Activated CD4-positive, CD25-positive, alpha-beta regulatory T cell treated with anti-CD3 and anti-CD28 coated beads, Interleukin-2, amount 50 U/mL, for 72 hours (primary cell): ENCODE measurements at regions not wholly inside any gene's neighbourhood (a gene's known extent, or its start where the extent isn't known, plus 50 kb on each side); places are given as distances from the start of the nearest gene placed in this dataset.

Source experiments
- DNase-seq: peaks from one replicate; pipeline ENCODE4 v3.0.0; 2021

DNA sequence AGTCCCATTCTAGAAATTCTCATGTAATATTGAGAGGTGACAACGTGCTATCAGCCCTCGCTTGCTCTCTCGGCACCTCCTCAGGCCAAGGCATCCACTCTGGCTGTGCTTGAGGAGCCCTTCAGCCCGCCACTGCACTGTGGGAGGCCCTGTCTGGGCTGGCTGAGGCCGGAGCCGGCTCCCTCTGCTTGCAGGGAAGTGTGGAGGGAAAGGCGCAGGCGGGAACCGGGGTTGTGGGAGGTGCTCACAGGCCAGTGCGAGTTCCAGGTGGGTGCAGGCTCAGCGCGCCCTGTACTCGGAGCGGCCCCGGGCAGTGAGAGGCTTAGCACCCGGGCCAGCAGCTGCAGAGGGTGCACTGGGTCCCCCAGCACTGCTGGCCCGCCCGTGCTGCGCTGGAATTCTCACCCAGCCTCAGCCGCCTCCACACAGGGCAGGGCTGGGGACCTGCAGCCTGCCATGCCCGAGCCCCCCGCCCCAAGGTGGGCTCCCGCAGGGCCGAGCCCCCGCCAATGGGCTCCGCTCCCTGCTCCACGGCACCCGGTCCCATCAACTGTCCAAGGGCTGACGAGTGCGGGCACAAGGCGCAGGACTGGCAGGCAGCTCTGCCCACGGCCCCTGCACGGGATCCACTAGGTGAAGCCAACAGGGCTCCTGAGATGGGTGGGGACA is 1680.6 kb upstream of the LRRTM1 start:
- no peak for DNase-seq

DNA sequence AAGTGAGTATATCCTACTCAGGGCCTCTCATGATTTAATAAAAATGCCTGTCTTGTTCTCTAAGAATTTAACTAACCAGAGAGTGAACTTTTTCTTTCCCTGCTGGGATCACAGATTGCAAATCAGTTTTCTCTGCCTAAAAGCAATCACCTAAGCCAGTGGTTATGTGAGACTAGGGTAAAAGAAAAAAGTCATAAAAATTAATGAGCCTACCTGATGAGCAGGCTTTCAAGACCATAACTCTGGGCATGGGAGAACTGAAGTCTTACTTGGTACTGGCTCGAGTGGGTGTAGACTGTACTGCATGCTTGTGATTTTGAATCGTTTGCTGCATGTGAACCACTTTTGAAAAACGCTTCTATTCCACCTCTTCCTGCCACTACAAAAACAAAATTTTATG is 1677.0 kb upstream of the LRRTM1 start:
- no peak for DNase-seq

DNA sequence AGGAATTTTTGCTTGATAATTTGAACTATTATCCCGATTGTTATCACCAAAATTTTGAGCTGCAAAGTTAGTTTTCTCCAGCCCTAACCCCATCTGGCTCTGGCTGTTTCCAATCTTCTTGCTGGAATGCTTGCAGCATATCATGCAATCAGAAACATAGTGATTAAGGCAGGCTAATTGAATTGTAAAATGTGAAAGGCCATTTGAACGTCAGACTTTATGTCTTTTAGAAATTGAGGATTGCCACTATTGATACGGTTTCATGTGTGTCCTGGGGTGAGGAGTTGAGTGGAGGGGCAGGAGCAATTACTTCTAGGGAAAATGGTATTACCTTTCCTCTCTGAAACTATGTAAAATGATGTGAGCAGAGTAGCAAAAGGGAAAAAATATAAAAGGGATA is 1674.5 kb upstream of the LRRTM1 start:
- DNase-seq: no peak

DNA sequence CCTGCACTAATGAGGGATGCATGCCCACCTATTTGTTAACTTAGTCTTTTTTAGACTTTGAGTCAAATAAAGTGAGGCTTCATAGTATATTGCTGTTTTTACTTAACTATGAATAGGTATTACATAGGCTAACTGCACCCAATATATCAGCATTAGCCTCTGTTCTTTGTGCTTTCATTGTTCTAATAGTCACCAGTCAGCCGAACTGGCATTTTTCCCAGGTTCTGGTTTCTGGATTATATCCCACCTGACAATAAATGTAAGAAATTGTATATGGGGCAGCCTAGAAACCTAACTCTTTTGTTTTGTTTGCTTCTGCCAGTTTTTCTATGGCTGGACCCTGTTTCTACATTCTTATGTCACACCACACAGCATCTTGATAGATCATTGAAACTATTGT is 1672.4 kb upstream of the LRRTM1 start:
- DNase-seq: no peak

DNA sequence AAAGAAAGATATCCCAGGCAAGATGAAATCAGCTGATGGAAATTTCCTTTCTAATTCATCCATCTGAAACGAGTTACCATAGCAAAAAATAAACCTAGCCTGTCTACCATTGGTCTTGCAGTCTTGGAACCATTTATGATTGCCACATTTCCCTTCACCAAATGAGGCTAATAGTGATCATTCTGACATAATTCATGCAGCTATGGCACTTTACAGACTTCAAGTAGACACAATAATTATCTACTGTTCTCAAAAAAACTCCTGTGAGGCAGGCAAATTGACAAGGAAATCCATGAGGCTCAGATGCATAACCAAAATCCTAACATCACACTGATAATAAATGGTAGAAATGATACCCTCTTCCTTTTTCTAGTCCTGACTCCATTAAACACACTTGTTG is 1669.7 kb upstream of the LRRTM1 start:
- DNase-seq: no peak

DNA sequence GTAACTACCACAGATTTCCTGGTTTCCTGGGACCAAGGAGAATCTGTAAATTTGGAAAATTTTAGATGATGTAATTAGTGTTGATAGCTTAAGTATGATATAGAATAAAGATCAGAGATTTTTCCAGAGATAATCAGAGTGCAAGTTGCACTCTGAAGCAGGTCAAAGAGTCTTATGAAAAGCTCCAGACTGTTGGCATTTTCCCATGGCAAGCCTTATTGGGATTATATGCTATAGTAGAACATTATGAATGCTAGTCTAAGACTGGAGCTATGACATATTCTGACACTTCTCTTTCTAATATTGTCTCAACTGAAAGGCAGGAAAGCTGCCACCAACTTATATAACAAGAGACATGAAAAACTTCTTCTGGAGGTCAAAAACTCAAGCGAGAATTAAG is 1638.3 kb upstream of the LRRTM1 start:
- DNase-seq: no peak

DNA sequence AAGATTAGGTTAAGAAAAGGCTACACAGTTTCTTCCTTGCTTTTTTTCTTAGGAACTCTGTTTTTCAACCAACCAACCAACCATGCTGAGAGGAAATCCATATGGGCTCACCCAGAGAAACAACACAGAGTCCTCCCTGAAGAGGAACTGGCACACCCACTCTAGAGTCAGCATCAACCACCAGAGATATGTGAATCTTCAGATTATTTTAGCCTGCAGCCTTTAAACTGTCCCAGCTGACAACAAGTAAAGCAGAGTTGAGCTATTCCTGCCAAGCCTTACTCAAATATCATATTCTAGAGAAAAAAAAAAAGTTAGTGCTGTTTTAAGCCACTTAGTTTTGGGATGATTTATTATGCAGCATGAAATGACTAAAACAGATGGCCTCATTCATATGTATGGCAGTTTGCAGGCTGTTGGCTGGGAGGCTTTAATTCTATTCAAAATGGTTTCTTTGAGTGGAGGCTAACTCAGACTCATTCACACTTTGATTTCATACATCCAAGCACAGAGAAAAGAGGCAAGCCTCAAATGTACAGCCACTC is 1637.7 kb upstream of the LRRTM1 start:
- no peak for DNase-seq

DNA sequence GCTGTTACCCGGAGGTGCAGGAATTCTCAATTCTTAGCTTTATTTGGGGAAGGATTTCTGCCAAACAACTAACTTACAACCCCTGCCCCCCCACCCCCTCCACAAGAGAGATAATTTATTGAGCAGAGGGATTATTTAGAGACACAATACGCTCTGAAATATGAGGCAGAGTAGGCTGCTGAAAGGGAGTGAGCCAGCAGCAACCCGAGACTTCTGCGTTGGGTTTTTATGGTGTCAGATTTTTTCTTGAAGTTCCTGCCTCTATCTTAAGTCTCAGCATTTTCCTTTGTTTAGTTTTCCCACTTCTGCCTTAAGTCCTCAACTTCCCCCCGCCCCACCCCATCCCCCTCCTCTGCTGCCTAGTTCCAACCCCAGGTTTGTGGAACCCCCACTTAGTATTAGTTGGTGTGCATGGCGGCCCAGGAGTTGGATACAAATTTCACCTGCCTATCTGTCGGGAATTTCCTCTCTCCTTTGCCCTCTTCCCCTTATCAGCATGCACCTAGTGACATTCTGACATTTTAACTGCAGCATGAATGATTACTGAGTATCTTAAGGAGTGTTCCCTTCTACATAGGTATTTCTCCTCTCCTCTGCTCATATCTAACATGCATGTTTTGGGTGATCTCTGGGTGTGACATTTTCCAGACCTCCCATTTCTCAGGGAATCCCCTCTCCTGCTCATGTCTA is 1635.9 kb upstream of the LRRTM1 start:
- no peak for DNase-seq

DNA sequence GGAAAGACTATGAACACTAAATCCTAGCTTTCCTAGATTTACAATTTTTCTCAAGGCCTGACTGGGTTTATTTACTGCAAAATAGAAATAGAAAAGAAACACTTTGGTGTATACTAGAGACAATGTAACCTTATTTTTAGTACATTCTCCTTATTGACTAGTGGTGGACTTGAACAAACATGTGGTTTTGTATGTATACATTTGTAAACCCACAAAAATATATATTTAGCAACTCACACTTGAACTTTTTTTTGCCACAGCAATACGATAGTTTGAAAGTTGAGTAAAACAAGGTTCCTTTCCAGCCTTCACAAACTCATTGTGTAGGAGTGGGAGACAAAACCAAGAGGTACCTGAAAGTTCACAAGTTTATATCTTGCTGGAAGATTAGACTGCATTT is 1633.4 kb upstream of the LRRTM1 start:
- no peak for DNase-seq

DNA sequence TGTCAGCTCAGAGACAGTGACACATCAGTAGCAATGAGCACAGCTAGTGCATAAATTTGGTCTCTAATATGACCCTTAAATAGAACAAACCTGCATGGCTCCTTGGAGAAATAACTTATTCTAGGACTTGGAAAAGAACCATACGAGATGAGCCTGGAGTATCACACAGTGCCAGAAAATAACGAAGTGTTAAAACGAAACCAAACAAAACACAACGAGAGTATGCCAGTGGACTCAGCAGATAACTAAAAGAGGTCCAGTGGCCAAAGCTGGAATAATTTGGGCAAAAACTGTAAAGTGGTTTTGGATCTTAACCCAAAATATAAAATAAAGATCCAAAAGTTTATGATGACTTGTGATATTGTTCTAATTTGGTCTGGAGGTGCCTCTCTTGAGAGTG is 1599.0 kb upstream of the LRRTM1 start:
- DNase-seq: no peak

DNA sequence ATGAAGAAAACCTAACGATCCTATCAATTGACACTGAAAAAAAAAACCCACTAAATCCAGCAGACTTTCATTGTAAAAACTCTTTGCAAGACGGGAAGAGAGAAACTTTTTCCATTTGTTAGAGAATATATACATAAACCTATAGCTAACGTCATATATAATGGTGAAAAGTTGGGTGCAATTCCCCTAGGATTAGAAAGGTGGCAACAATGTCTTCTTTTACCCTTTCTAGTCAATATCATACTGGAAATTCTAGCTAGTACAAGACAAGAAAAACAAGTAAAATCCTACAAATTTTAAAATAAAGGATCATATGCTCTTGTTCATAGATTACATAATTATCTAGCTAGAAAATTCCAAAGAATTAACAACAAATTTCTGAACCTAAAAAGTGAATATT is 1596.5 kb upstream of the LRRTM1 start:
- no peak for DNase-seq

DNA sequence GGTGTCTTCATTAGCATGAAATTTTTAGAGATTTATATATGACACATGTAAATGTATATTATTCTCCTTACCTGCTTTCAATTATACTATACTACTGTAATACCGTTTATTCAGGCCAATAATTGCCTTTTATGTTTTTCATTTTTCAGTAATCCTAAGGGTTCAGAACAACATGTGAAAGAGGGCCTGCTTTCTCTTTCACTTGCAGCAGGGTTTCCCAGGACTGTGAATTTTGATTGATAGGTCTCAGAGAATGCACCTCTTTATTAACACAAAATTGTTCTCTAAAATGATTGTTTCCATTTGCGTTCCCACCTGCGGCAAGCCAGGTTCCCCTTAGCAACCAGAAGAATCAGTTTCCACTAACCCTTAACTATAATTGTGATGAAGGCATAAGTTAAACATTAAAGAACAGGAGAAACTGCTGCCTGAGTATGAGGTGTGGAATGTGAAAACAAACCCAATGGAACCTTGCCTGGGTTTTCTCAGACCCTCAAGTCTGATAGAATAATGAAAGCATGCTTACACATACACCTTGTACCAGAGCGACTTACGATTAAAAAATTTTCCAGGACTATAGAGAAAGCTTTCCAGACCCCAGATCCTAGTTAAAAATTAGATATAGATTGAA is 1591.2 kb upstream of the LRRTM1 start:
- no peak for DNase-seq

DNA sequence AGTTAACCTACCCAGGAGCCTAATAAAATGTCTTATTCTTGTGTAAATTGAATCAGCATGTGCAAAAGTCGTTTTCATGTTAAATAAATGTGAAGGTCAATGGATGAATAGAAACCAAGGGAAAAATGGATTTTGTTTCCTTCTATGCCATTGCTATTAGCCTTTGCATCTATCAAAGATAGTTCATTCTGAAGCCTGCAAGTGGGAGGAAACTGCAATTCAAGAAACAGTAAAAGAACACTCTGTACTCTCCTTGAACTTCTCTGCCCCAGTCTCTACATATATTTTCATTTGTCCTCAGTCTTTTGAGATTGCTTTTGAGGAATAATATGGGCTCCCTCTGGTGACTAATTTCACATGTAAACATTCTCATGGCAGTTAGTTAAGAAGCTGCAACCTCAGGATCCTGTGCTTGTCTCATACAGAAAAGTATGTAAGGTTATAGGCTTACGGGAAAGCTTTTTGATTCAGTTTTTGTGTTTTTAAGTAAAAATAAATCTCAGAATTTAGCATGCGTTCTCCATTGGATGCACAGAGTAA is 1590.0 kb upstream of the LRRTM1 start:
- DNase-seq: no peak

DNA sequence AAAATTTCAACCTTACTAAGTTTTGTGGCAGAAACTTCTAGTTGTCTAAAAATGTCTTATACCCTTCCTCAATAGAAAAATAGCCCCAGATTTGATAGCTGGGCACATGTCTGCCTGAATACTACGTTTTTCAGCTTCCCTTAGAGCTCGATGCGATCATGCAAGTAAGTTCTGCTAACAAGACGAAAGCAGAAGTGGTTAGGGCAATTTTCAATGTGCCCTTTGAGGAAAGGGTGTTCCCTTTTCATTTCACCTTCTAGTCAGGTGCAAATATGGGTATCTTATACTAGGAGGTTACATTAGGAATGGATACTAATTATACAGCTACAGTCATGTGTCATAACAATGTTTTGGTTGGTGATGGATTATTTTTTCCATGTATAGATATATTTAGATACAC is 1572.1 kb upstream of the LRRTM1 start:
- DNase-seq: no peak

DNA sequence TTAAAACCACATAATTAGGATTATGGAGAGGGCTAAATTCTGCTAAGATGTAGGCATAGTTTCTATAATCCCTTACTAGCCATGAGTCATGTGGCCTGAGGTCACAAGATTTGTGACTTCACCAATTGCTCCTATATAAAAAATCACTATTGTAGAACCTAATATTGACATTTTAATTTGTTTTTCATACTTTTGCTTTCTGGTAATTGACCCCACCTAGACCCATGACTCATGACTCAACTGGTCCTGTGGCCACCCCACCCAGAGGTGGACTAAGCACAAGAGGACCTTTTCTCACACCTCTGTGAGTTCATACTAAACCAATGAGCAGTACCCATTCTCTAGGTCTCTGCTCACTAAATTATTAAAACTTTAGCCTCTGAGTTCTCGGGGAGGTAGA is 1567.5 kb upstream of the LRRTM1 start:
- DNase-seq: no peak

DNA sequence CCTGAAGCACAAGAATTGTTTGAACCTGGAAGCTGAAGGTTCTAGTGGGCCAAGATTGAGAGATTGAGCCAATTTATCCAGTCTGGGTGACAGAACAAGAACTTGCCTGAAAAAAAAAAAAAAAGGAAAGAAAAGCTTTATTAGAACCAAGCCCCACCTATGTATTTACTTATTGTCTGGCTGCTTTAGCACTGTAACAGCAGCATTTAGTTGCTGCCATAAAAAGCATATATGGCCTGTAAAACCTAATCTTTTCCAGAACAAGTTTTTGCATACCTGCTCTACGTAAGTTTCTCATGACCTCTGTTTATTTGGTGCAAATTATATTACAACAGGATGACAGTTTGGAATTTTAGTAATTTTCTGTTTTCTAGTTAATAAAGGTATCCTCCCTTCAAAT is 1565.6 kb upstream of the LRRTM1 start:
- DNase-seq: no peak

DNA sequence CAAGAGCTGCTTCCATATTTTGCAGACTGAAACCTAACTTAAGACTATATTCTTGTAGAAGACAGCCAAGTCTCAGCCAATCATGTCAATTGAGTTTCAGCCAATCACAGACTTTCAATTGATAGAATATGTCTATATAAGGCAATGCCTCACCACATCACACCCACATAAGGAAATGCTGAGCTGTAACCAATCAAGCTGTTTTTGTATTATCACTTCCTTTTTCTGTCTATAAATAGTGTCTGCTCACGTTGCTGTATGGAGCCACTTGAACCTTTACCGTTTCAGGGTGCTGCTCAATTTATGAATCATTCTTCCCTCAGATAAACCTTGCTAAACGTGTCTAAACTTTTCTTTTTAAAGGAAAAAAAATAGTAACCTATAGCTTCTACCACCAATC is 1554.4 kb upstream of the LRRTM1 start:
- DNase-seq: no peak

DNA sequence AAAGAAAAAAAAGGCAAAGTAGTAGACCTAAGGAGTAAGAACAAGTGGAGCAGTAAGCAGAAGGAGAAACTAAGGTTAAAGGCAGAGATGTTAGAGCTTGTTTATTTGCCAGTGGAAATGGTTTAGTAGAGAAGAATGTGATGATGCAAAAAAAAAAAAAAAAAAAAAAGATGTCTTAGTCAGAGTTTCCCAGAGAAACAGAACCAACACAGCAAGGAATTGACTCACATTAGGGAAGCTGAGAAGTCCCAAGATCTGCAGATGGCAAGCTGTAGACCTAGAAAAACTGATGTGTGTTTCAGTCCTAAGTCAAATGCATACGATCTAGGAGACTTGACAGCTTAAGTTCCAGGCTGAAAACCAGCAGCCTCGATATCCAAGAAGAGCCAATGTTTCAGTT is 1548.8 kb upstream of the LRRTM1 start:
- no peak for DNase-seq

DNA sequence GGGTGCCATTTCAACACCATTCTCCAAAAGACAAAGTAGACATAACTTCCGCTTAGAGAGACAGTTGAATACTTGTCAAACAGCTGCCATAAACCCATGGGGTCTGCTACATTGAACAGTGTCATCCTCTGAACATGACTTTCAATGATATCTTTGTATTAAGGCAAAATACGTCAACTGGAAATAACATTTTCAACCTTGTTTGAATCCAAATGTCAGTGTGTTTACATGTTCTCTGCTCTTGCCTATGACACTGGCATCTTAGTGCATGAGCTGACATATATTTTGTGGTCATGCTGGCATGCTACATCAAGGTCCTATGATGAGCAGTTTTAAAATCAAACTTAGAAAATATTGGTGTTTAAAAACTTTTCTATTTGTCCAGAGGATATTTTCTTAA is 1548.1 kb upstream of the LRRTM1 start:
- no peak for DNase-seq

DNA sequence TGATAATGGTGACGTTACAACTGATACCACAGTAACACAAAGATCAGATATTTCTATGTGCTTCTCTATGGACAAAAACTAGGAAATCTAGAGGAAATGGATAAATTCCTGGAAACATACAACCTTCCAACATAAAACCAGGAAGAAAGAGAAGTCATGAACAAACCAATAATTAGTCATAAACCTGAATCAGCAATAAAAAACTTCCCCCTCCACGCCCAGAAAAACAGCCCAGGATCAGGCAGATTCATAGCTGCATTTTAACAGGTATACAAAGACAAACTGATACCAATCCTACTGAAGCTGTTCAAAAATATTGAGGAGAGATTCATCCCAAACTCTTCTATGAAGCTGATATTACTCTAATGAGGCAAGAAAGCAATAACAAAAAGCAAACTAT is 1535.2 kb upstream of the LRRTM1 start:
- no peak for DNase-seq

DNA sequence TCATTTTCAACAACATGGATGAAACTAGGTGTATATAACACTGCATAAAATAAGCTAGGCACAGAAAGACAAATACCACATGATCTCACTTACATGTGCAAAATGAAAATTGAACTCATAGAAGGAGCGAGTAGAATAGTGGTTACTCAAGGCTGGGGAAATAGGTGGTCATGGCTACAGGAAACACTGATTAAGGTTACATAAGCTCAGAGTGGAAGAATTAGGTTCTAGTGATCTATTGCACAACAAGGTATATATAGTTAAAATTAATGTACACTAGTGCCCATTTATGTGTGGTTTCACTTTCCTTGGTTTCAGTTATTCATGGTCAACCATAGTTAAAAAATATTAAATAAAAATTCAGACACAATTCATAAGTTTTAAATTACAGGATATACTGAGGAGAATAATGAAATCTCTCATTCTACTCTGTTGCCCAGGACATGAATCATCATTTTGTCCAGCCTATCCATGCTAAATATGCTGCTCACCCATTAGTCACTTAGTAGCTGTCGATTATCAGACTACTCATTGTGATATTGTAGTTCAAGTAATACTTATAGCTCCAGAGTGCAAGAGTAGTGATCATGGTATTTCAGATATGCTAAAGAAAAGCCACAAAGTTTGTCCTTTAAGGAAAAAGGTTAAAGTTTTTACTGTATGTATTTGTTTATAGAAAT is 1530.9 kb upstream of the LRRTM1 start:
- DNase-seq: no peak

DNA sequence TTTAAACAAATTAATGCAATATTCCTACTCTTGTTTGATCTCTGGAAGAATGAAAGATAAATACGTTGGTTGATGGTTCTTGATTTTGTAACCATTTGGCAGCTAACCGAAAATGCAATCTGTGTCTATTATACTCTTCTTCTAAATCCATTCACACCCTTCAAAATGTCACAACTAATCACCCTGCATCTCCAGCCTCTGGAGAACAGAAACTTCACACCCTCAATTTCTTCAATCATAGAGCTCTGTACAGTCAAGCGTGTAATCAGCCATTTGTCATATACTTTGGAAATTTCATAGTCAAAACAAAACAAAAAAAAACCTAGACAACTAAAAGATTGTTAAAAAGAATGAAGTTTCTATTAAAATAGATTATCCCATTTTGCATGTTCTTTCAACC is 1482.3 kb upstream of the LRRTM1 start:
- no peak for DNase-seq

DNA sequence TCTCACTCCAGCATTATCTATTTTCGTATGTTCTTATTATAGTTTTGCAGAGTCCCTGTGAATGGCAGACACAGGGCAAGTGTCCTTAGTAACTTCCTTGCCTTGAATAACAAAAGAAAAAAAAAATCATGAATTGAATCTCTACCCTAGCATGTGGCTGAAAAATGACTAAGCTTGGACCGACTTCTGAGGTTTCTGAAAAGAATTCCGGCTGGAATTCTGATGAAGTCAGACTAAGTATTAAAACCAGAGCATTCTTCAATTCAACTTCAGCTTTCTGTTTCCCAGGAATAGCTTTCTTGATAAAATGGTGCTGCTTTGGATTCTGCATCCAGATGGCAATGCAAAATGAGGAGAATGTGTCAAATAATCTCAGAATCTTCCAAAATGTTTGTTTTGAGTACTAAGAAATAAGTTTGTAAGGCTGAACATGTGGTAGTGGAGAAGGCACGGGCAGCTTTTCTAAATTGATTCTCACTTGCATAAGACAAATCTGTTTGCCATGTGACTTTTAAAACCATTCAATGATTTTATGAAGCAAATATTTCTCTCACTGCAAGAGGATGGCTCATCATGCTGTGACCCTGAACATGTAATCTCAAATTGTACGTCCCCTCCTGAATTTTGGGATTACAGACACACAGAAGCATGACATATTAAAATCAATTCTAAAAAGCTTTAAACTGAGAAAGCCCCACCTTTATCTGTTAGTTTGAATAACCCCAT is 1462.8 kb upstream of the LRRTM1 start:
- DNase-seq: no peak
